D721Med (cell line): ENCODE measurements at regions not wholly inside any gene's neighbourhood (a gene's known extent, or its start where the extent isn't known, plus 50 kb on each side); places are given as distances from the start of the nearest gene placed in this dataset.

Experiments
- DNase-seq: peaks from one replicate; pipeline ENCODE4 v3.0.0; 2011; ENCODE audit warnings: low spot score; ENCODE audit not compliant: insufficient read length
- FAIRE-seq: peaks from 2 replicates; lab custom pipeline; 2011; peaks lifted over from hg19 to GRCh38; lab: Jason Lieb, UNC
- CTCF ChIP-seq: IDR thresholded peaks from 2 replicates; pipeline ENCODE4 v1.5.1; 2012; ENCODE audit warnings: mild to moderate bottlenecking, control low read depth; ENCODE audit not compliant: insufficient read depth; ENCODE audit errors: missing control alignments

GRCh38 chr1:14100919-14101318, 400.9 kb downstream of the PRDM2 start:
- FAIRE-seq (no peak), DNase-seq (no peak)
- TF ChIP-seq CTCF, result no peak

GRCh38 chr1:14102180-14102579, 402.2 kb downstream of the PRDM2 start:
- DNase-seq (no peak), FAIRE-seq (no peak)
- TF ChIP-seq CTCF, result no peak

- FAIRE-seq (no peak), DNase-seq (no peak)
- TF ChIP-seq CTCF, result no peak
Observed at GRCh38 chr1:14103878-14104430, 404.0 kb downstream of the PRDM2 start.

GRCh38 chr1:14106126-14106525, 406.1 kb downstream of the PRDM2 start:
- DNase-seq (no peak), FAIRE-seq (no peak)
- no peak for TF ChIP-seq CTCF

GRCh38 chr1:14106679-14107313, 406.8 kb downstream of the PRDM2 start:
- TF ChIP-seq CTCF, result no peak
- no peak for FAIRE-seq
- DNase-seq, result no peak

- DNase-seq, result no peak
- FAIRE-seq, result no peak
- TF ChIP-seq CTCF, result no peak
Observed at GRCh38 chr1:14108356-14109275, 408.6 kb downstream of the PRDM2 start.
